Epithelial cell of esophagus (primary cell): ENCODE measurements at regions not wholly inside any gene's neighbourhood (a gene's known extent, or its start where the extent isn't known, plus 50 kb on each side); places are given as distances from the start of the nearest gene placed in this dataset.
A peak's percentile ranks its signal among the peaks of the same experiment; 100 is the strongest.

Source experiments
- DNase-seq: peaks from one replicate; pipeline ENCODE4 v3.0.0; 2010; ENCODE audit warnings: low read depth
- H3K4me3 ChIP-seq: 2 replicates; pipeline ENCODE4 v1.5.1; 2011; ENCODE audit warnings: mild to moderate bottlenecking, low read length, control low read depth
- TF ChIP-seq, protein P1 (sequence below): IDR thresholded peaks from 2 replicates; pipeline ENCODE4 v1.5.1; 2011; ENCODE audit warnings: low read depth, mild to moderate bottlenecking, low read length, control low read depth, inconsistent platforms; ENCODE audit not compliant: insufficient read depth; ENCODE audit errors: missing control alignments

DNA sequence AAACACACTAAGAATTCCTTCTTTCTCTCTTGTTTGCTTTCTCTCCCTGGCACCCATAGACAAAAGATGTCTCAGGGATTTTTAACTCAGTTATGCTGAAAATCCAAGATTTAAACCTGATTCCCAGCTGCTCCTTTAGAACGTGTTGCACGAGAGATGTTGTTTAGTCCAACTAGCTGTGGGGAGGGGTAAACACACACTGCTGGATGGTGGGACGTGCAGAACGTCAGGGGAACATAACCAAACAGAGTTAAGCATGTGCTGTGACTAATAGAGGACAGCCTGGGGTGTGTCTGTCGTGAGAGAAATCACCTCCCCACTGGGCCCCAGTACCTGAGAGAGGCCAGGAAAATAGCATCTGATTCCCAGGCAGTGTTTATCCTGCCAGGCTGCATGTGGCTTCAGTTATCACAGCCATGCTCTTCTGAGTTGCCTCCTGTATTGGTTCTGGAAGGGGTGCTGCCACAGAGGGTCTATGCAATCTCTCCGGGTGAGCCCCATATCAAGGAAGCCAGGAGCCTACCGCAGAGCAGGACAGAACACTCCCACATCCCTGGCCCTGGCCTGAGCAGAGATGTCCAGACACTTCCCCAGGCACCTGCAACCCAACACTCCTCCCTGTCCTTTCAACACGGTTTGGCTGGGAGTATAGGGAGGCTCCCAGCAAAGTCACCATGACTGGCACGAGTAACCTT, 112.7 kb upstream of the EGLN3 start:
- TF ChIP-seq, protein P1, sequence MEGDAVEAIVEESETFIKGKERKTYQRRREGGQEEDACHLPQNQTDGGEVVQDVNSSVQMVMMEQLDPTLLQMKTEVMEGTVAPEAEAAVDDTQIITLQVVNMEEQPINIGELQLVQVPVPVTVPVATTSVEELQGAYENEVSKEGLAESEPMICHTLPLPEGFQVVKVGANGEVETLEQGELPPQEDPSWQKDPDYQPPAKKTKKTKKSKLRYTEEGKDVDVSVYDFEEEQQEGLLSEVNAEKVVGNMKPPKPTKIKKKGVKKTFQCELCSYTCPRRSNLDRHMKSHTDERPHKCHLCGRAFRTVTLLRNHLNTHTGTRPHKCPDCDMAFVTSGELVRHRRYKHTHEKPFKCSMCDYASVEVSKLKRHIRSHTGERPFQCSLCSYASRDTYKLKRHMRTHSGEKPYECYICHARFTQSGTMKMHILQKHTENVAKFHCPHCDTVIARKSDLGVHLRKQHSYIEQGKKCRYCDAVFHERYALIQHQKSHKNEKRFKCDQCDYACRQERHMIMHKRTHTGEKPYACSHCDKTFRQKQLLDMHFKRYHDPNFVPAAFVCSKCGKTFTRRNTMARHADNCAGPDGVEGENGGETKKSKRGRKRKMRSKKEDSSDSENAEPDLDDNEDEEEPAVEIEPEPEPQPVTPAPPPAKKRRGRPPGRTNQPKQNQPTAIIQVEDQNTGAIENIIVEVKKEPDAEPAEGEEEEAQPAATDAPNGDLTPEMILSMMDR = peak; percentile 4
- H3K4me3 ChIP-seq = no peak overlapping the region
- peak; percentile 75 for DNase-seq

- TF ChIP-seq, protein P1 = no peak
- no peak for DNase-seq
- H3K4me3 ChIP-seq = no peak overlapping the region
Measured at GRCh38 chr14:34063042-34063441, 112.2 kb upstream of the EGLN3 start.

DNA sequence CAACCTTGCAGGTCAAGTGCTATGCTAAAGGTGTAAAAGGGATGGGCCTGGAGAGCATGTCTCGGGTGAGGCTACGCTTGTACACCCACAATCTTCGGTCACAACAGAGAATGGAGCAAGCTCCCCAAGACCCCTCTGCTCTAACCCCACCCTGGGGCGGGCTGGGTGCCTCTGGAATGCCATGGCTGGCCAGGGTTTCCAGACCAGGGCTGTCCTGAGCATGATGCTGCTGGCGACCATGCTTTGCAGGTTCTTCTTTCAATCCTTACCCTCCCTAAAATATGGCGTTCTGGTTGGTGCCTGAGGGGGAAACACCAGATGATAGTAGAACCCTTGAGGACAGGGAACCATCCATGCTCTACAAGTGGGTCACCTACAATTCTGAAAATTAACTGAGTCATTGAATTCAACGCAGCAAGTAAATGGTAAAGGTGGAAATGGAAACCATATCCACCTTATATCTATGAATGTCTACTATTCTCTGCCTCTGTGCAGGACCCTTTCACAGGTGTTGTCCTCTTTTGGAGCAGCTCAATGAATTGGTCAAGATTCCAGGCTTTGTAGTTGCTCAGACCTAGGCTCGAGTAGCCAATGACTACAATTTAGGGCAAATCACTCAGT, 111.6 kb upstream of the EGLN3 start:
- TF ChIP-seq, protein P1 = no peak
- no peak overlapping the region for H3K4me3 ChIP-seq
- DNase-seq = no peak

- peak overlapping the region; percentile 42 for H3K4me3 ChIP-seq
- no peak for DNase-seq
- TF ChIP-seq, protein P1 = no peak
Measured at GRCh38 chr14:34060651-34060999, 109.8 kb upstream of the EGLN3 start.

DNA sequence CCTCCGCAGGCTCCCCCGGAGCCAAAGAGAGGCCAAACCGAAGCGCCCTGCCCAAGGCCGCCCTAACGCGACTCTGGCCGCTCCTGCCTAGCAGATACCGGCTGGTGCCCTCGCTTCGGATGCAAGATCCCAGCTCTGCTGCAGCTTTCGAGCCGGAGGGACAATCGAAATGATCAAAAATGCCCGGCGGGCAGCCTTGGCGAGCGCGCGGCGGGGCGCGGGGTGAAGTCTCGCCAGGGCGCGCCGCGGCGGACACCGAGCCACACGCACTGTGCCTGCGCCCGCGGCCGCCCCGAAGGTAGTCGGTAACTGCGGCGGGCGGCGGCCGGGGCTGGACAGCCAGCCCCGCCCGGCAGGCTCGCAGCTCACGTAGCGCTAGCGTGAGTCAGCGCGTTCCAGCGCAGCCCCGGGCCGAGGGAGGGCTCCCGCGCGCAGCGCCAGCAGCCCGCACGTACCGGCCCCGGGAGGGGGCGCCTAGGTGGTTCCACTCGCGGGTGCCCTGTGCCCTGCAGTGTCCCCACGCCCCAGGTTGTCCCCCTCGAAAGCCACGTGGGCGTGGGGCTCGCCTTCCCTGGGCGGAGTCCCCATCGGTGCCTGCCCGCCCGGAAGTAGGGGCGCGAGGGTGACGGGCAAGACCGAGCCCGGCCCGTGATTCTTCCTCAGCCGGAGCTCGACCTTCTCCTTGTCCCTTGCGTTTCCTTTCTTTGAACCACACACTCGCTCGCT, 109.2 kb upstream of the EGLN3 start:
- peak overlapping the region; percentile 42 for H3K4me3 ChIP-seq
- TF ChIP-seq, protein P1 = peak; percentile 9
- DNase-seq = peak; percentile 82

DNA sequence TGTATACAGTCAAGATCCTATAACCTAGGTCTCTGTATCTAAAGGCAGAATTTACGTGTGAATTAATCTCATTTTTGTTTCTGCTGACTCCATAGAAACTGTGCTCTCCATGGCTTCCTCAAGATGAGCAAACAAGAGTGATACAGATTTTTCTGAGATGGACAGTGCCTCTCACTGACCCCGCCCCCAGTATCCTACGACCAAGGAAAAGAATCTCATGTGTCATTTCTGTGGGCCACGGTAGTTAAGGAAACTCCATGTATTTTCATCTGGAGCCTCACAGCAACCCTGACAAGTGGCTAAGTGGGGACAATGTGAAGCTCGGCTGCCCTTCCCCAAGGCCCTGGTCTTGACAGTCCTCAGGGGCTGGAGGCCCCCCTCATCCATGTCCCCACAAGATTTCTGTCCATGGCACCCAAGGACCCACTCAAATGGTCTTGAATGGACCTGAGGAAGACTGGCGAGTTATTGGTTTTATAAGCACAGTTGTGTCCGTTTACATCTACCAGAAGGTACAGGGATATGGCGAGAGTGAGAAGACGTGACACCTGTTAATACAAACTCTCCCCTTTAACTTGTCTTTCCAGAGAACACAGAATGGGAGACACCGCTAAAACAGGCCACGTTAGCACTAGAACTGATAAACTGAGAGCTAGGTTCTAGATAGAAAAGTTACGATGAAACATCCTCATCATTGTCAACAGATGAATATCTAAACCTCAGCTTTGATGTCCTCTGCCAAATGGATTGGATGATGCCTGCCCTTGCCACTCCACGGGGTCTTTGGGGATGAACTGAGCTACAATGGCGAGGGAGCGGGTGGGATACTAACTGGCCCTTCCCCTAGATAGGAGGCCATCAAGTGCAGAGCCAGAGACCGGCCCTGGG, 108.4 kb upstream of the EGLN3 start:
- TF ChIP-seq, protein P1 = no peak
- no peak for DNase-seq
- H3K4me3 ChIP-seq = peak overlapping the region; percentile 40
